CD4-positive, alpha-beta T cell treated with Interleukin-6 at 100 ng/mL for 8 hours (primary cell): ENCODE measurements at regions not wholly inside any gene's neighbourhood (a gene's known extent, or its start where the extent isn't known, plus 50 kb on each side); places are given as distances from the start of the nearest gene placed in this dataset.
"Not testable (repeated sequence)": the region's sequence is repeated elsewhere in the genome, so short reads cannot be mapped to it uniquely, and the experiment has no call there.

Source experiments
- DNase-seq: peaks from one replicate; pipeline ENCODE4 v3.0.0-alpha.2; 2020; ENCODE audit warnings: mixed read lengths, low spot score

DNA sequence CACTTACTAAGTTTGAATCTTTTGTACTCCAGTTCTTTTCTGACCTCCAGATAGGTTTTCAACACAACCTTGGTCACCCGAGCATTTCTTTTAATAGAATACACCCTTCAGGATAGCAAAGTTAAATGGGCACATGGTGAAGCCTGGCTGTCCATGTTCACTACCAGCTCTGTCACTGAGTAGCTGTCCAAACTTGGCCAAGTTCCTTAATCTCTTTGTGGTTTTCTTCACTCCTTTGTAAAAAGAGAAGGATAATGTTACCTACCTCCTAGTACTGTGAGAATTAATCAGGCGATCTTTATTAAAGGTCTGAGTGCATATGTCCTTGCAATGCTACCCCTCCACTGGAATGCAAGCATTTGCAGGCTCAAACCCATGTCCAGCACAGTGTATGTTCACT, 128.1 kb upstream of the PTPRZ1 start:
- DNase-seq = no peak

DNA sequence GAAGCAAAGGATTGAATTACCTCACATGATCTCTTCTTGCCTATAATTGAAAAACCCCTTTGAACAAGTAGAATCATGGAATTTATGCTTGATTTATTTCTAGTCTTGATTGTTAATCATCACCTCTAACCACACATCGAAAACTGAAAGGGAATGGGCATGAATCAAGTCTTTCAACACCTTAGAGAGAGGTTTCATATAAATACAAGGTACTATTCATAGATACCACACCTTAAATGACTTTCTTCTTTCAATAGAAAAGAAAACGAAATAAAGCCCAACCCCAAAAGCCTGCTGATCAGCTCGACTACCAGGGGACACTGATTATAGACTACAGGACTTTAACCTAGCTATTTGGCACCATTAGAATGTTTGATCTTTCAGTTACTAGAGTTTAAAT, 128.6 kb upstream of the PTPRZ1 start:
- no peak for DNase-seq

DNA sequence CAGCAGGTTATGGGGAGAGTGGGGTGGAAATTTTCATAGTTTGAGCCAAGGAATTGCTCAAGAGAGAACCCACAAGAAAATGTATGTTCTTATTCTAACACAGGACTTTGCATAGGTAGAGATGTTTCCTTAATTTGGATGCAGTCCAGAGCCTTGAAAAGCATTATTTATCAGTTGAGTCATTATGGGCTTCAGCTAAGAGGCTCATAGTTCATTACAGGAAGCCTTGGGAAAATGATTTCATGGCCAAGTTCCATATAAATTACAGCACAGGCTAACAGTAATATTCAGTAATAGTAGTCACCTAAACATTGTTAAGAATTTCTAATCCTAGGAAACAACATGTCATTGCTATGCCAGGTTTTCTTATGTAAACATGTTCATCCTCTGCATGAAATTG, 131.1 kb upstream of the PTPRZ1 start:
- DNase-seq = no peak

- DNase-seq = no peak
Measured at GRCh38 chr7:121739465-121739864, 133.5 kb upstream of the PTPRZ1 start.

DNA sequence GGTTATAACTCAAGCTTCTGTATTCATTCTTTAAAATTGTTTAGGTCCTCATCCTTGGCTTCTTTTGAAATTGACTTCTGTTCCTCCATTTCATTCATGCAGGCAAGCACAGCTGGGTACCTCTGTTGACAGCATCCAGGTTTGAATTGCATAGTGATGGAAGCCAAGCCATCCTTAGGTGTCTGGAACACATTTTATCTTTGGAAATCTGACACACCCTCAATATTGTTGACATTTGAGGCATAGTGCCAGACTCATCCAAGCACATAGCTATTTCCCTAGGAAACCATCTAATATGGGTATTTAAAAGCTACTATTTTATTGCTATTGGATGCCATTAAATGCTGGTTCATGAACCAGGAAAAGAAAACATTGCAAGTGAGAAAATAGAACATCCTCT, 142.1 kb upstream of the PTPRZ1 start:
- DNase-seq = no peak

GRCh38 chr7:121714559-121715303, 158.2 kb upstream of the PTPRZ1 start:
- no peak for DNase-seq

- DNase-seq = not testable (repeated sequence)
Measured at GRCh38 chr7:121712961-121713360, 160.0 kb upstream of the PTPRZ1 start.

DNA sequence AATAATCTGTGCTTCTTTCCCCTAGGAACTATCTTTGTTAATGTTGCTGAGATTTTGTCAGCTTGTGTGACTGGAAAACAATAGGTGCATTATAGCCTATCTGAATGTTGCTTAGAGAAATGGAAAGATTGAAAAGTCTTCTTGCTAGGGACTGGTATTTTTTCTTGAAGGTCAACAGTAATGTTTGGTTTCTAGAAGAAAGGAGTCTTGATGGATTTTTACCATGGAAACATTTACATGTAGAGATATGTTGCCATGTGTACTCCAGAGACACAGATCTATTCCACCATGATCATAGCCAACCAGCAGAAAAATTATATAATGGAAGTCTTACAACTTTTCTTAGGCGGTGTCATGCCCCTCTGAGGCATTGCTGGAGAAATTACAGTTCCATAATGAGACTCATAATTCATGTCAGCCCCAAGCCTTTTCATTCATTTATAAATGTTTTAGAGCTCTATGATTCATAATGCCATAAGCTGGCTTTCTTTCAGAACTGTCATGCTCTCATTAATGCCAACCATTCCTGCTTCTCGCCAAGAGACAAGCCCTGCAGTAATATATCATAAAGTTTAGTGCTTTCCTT, 175.1 kb upstream of the PTPRZ1 start:
- no peak for DNase-seq

DNA sequence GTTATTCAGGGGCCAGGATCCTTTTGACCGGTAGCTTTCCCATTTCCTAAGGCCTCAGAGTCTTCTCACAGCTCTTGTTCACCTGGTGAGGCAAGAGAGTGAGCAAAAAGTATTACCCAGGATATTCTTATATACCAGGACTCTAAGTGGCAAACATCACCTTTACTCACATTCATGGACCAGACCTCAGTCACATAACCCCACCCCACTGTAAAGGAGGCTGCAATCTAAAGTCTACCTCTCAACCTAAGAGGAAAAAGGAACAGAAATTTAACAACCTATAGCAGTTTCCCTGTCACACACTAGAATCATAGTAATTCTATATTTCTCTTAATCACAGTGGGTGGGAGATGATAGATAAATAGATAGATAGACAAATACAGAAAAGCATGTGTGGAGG, 176.0 kb upstream of the PTPRZ1 start:
- no peak for DNase-seq

DNA sequence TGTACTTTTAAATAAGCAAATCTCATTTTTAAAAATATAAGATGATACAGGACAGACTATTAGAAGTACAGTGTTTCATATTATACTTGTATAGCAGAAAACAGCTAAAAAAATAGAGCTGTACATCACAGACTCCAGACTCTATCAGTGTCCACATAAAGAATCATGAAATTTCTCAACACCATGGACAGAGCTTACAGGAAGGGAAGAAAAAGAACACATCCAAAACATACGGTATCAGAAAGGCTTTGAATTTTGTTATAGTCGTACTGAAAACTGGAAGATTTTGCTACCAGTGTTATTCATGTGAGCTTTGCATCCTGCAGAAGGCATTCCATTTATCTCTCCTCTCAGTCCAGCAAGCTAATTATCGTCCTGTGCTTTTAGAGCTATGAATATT, 183.2 kb upstream of the PTPRZ1 start:
- no peak for DNase-seq

- no peak for DNase-seq
Measured at GRCh38 chr7:121681700-121682099, 191.3 kb upstream of the PTPRZ1 start.

DNA sequence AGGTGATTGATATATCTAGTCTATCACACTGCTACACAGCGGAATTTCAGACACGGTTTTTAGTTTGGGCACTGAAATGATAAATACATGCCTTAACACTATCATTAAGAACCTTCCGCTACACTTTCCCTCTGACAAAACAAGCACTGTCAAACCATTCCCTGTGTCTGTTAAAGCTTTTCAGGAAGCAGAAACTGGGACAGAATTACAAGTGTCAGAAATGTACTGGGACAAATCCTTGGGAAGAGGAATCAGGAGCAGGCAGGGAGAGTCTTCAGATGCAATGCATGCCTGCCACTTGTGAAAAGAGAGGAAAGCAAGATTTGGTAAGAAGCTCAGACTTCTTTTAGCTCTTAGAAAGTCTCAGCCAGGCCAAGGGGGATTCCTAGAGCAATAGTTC, 196.8 kb upstream of the PTPRZ1 start:
- no peak for DNase-seq

DNA sequence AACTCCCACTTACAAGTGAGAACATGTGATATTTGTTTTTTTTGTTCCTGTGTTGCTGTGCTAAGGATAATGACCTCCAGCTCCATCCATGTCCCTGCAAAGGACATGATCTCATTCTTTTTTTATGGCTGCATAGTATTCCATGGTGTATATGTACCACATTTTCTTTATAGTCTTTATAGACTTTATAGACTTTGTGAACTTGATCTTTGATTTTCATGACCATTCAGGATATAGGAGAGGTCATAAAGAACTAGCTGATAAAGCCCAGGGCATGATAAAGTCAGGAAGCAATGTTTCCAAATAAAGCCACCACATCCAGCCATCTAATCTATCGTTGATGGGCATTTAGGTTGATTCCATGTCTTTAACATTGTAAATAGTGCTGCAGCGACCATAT, 198.5 kb upstream of the PTPRZ1 start:
- not testable (repeated sequence) for DNase-seq

- DNase-seq = no peak
Measured at GRCh38 chr7:121669144-121669543, 203.8 kb upstream of the PTPRZ1 start.

- DNase-seq = no peak
Measured at GRCh38 chr7:121666306-121666705, 206.7 kb upstream of the PTPRZ1 start.

DNA sequence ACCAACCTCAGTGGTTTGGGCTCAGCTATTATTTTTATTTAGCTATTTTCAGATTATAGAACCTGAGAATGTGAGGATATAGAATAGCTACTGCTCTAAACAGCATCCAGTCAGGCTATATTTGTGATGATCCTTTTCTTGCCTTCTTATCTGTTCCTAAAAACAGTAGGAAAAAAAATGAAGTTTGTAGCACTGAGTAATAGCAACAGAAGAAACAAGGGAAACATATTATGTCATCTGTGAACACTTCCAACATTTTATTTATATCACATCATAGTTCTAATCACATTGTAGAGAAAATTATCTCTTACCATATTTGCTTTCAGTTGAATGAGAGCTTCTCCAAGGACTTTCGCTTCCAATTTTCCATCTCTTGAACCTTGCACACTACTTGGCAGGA, 229.6 kb upstream of the PTPRZ1 start:
- DNase-seq = no peak

DNA sequence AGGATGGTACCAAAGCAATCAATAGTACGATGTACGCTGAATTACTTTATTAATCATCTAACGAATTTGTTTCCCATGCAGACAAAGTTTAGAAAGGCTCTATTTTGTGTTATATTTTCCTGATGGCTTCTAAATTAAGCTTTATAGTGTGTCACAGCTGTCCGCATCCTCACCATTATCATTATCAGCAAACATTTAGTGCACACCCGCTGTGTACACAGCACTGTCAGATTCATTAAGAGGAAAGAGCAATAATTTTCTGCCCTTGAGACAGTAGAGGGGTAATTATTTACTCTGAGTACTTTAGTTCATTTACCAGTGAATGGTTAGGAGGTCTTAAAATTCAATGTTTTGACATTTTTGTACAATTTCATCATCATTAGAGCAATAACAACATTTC, 233.3 kb upstream of the PTPRZ1 start:
- no peak for DNase-seq

- DNase-seq = no peak
Measured at GRCh38 chr7:121638286-121638685, 234.7 kb upstream of the PTPRZ1 start.

DNA sequence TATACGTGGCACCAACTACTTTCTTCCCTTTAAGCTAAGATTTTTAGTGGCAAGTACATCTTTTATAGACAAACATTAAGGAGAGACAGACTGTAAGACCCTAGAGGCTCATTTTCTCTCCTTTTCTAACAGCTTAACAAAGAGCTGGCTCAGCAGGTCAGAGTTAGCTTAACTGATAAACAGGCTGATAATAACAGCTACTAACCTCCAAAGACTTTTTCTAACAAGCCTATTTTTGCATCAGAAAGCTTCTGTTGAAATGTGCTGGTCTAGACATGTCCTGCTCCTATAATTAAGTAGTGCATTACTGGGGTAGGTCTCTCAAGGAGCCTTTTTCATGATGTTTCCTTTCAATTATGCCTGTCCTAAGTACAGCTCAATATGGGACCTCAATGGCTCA, 238.2 kb upstream of the FAM3C start:
- DNase-seq = no peak

- no peak for DNase-seq
Measured at GRCh38 chr7:121633186-121633585, 237.1 kb upstream of the FAM3C start.

- no peak for DNase-seq
Measured at GRCh38 chr7:121624958-121625357, 228.8 kb upstream of the FAM3C start.

DNA sequence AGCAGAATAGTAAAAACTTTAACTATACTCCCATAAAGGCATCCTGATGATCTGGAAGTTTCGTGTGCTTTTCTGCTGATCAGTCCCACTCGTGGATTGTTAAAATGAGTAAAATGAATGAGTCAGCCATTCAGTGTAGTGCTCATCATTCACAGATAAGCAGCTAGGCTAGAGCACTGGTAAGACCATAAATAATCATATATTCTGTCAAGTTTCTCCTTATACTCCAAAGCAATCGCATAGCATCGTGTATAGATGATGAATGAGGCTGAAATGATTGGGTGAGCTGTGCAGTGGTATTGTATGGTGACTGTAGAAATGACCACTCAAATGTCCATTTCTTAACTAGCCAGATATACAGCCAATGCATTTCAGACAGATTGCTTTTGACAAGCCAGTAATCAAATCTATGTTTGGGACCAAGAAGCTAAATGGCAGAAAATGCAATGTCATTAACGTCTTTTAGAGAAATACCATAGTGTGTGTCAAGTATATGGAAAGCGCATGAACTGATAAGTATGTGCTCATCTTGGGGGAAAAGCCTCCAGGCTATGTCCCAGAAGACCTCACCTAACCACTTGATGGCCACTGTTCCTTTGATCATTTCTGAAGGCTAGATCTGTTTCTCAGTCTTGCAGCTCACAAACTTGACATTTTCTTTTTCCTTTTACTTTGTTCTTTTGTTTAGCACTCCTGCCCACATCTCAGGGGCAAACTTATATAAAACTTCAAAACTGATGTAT, 227.2 kb upstream of the FAM3C start:
- DNase-seq = no peak

DNA sequence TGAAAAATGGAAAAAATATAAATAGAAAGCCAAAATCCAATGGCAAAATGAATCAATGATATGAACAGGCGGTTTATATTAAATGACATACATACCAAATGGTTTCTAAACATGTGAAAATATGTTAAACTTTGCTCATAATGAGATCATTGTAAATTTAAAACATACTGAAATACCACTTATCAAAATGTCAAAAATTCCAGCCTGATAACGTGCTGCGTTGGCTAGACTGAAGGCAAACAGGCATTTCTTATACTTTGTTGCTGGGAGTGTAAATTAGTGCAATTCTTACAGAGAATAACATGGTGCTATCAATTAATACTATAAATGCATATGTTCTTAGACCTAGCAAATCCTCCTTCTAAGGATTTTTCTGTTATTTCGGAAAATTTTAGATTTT, 225.8 kb upstream of the FAM3C start:
- DNase-seq = no peak
